GM19467 (cell line): ENCODE measurements at regions not wholly inside any gene's neighbourhood (a gene's known extent, or its start where the extent isn't known, plus 50 kb on each side); places are given as distances from the start of the nearest gene placed in this dataset.

Source experiments
- ATAC-seq: cut with Tn5 transposase; IDR thresholded peaks from one replicate; pipeline ENCODE4 v1.9.1; 2021; ENCODE audit warnings: mild to moderate bottlenecking, moderate library complexity; ENCODE audit not compliant: unreplicated experiment

- ATAC-seq, result no peak
Measured at GRCh38 chr4:166259081-166259480, 386.0 kb downstream of the TLL1 start.

DNA sequence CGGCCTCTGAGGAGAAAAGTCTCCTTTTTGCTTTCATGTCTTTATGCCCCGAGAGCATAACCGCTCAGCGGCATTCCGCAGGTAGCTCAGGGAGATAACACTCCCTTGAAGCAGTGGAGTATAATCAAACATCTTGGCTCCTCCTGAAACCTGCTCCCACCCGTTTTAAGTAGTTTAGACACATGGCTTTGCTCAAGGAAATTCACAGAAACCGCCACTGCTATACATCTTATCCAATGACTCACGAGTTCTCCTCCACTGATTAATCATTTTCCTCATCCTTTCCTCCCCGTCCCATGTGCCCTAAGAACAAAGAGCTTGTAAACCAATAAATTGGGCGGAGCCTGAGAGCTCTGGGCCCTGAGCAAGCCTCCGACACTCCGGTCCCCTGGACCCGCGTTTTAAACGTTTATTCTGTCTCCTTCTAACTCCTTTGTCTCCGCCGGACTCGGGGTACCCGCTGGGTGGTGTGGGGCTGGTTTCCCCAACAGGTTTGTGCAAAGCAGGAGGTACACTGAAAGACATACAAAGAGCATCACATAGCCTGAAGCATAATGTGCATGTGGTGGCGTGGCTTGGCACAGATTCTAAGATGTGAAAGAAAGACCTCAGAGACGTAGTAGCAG is 401.2 kb downstream of the TLL1 start:
- ATAC-seq, result no peak

GRCh38 chr4:166274775-166275174 is 401.7 kb downstream of the TLL1 start:
- ATAC-seq, result no peak

DNA sequence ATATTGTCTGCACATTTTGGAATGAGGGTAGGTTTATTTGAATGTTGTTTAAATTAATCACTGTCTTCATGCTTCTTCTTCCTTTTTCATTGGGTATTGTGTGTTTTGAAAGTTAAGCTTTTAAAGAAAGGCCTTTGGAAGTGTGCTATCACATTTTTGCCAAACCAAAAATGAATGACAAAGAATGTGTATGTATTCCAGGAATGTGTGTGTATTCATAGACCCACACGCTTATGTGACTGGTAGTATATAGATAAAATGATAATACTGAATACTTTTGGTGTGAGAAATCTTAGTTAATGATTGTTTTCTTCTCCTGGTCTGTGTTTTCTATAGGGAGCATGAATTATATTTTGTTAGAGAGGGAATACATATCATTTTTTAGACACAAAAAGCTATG is 404.4 kb downstream of the TLL1 start:
- ATAC-seq, result no peak

GRCh38 chr4:166277853-166278252 is 404.8 kb downstream of the TLL1 start:
- ATAC-seq, result no peak

GRCh38 chr4:166279261-166279660 is 406.2 kb downstream of the TLL1 start:
- no peak for ATAC-seq

GRCh38 chr4:166280642-166281041 is 407.6 kb downstream of the TLL1 start:
- no peak for ATAC-seq

- no peak for ATAC-seq
Measured at GRCh38 chr4:166282081-166282770, 409.2 kb downstream of the TLL1 start.

DNA sequence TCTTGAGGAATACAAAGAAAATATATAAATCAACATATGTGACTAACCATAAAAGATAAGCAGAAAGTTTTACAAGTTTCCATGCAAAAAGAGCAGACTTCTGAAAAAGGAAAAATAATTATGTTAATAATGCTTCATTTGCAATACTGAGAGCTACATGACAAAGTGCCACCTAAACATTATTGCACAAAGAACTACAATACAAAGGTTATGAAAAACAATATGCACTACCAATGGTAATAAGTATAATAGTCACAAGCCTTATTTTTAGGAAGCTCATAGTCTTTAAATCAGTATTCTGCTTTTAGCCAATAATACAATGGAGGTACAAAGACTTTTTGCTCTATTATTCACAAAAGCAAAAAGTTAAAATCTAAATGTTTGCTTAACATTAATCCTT is 411.2 kb downstream of the TLL1 start:
- ATAC-seq, result no peak

GRCh38 chr4:166290426-166290825 is 417.4 kb downstream of the TLL1 start:
- ATAC-seq, result no peak

- ATAC-seq, result no peak
Measured at GRCh38 chr4:166293556-166293955, 420.5 kb downstream of the TLL1 start.

GRCh38 chr4:166301266-166301665 is 428.2 kb downstream of the TLL1 start:
- no peak for ATAC-seq

DNA sequence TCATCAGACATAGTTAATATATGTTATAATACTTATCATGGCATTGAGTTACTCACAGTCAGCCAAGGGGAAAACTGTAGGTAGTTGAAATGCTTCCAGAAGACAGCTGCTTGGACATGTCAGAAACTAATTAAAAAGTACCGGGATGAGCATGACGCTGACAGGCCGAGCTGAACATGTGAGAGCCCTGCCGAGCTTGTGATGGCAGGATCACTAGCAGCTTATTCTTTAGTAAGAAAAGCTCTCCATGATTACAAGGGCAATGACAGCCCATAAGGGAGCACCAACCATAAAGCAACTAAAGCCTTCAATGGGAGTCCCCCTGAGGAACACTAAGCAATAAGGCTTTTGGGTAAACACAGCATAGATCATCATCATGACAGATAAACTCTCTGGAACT is 435.6 kb downstream of the TLL1 start:
- no peak for ATAC-seq

DNA sequence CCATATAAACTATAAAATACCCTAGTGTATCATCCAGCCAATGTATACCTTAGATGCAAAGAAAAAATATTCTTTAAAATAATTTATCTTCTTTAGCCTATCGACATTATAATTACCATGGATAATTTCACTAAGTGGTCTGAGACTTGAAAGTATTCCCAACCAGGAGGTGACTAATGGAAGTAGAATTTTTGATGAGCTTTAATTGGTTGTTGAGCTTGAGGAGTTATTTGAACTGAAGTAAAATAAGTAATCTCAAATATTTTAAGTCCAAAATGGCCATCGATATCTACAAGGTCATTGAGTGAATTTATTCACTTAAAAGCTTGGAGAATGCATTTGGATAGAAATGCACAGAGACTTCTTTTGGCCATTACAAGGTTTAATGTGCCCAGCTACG is 436.2 kb downstream of the TLL1 start:
- ATAC-seq, result no peak

DNA sequence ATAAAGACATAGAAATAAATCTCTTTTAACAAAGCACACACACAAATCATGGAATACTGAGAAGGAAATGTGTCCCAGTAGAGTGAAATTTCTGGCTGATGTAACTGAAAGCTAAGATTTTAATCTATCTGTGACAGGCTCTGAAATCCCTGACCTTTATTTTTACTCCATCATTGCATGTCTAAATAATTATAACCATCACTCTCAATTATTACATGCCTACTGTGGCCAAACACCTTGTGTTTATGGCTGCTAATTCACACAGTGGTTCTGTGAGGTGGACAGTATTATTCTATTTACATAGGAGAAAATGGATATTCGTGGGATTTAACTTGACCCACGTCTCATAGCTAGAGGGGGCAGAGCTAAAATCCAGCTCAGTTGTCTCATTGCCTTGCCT is 438.1 kb downstream of the TLL1 start:
- ATAC-seq, result no peak

- no peak for ATAC-seq
Measured at GRCh38 chr4:166312166-166312565, 439.1 kb downstream of the TLL1 start.

GRCh38 chr4:166314902-166315301 is 441.9 kb downstream of the TLL1 start:
- ATAC-seq, result no peak

DNA sequence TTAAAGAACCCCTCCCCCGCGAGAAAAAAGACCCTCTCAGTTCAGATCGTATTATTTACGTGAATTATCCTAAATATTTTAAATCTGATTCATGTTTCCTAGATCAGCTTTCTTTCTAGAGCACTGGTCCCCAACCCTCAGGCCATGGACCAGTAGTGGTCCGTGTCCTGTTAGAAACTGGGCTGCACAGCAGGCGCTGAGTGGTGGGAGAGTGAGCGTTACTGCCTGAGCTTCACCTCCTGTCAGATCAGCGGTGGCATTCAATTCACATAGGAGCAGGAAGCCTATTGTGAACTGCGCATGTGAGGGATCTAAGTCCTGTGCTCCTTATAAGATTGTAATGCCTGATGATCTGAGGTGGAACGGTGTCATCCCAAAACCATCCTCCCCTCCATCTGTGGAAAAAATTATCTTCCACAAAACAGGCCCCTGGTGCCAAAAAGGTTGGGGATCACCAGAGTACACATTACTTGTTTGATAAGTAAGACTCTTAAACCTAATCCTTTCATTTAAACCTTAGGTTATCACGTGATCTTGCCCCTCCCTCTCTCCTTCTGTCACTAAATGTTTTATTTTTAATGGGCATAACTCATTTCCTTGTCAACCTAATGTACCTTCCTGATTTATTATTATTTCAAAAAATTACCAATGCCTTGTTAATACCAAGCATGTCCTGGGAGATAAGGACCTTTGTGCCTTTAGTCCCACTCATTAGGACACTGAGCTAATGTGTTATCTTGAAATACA is 442.9 kb downstream of the TLL1 start:
- ATAC-seq, result no peak

GRCh38 chr4:166318810-166319525 is 445.9 kb downstream of the TLL1 start:
- ATAC-seq, result no peak

- no peak for ATAC-seq
Measured at GRCh38 chr4:166323250-166323649, 450.2 kb downstream of the TLL1 start.

DNA sequence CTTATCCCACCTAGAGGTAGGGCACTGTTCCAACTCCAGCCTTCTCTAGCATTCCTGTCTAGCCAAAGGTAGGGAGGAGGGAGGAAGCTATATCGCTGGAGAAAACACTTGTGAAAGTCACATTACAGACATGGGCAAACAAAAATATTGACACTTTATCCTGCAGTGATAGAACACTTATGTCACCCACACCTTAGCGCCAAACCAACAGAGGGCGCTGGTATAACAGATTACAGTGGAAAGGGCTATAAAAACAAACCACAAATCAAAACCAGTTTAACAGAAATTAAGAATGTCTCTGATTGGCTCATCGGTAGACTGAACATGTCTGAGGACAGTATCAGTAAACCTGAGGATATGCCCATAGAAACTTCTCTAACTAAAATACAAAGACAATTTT is 451.3 kb downstream of the TLL1 start:
- ATAC-seq, result no peak
